SK-N-SH (cell line): ENCODE measurements at regions not wholly inside any gene's neighbourhood (a gene's known extent, or its start where the extent isn't known, plus 50 kb on each side); places are given as distances from the start of the nearest gene placed in this dataset.
A peak's percentile ranks its signal among the peaks of the same experiment; 100 is the strongest.

ENCODE experiments used
- CTCF ChIA-PET: fragments of 300-600, 350-600 bp; formaldehyde crosslinking; extraction: SDS; loops from one replicate; lab custom pipeline; 2021; lab: Yijun Ruan, JAX
- POLR2A ChIA-PET: fragments of 350-600 bp; sonication (Branson Sonifier 250); formaldehyde crosslinking; extraction: SDS; loops from one replicate; lab custom pipeline; 2020; ENCODE audit warnings: antibody characterized with exemption, inconsistent platforms; lab: Yijun Ruan, JAX
- DNase-seq: peaks from one replicate; pipeline ENCODE4 v3.0.0; 2012
- H2AFZ ChIP-seq: fragments of 200-600 bp; sonication (generic); 2 replicates; pipeline ENCODE4 v1.8.1; 2016; ENCODE audit warnings: antibody characterized with exemption, mild to moderate bottlenecking, low read depth
- H3F3A ChIP-seq: fragments of 200-600 bp; sonication (generic); replicated peaks from 2 replicates; pipeline ENCODE3; 2016; ENCODE audit warnings: antibody characterized with exemption, mild to moderate bottlenecking; ENCODE audit not compliant: insufficient read depth
- H3K27ac ChIP-seq, 2 experiments: fragments of 200-500 bp in 1 of 2; fragments of 200-600 bp in 1 of 2; sonication (Bioruptor generic) in 1 of 2; sonication (generic), shearing (Covaris generic) in 1 of 2; 2 replicates each; pipeline versions ENCODE4 v1.5.1 to v1.6.1; 2014 to 2016; ENCODE audit warnings: low read depth in 2 of 2, inconsistent platforms in 1 of 2, low read length in 1 of 2, mild to moderate bottlenecking in 1 of 2, mixed read lengths in 1 of 2
- H3K27me3 ChIP-seq: fragments of 200-600 bp; sonication (generic), shearing (Covaris generic); 2 replicates; pipeline ENCODE4 v1.6.1; 2016; ENCODE audit warnings: mixed run types; ENCODE audit not compliant: insufficient read depth
- H3K36me3 ChIP-seq, 2 experiments: fragments of 200-500 bp in 1 of 2; fragments of 200-600 bp in 1 of 2; sonication (Bioruptor generic) in 1 of 2; sonication (generic) in 1 of 2; replicated peaks in 1 of 2; 2 replicates each; pipeline versions ENCODE3 to v1.5.1; 2014 to 2016; ENCODE audit warnings: low read length in 1 of 2, mild to moderate bottlenecking in 1 of 2; ENCODE audit not compliant: insufficient read depth in 2 of 2, control insufficient read depth in 1 of 2
- H3K4me1 ChIP-seq, 2 experiments: fragments of 200-500 bp in 1 of 2; fragments of 200-600 bp in 1 of 2; sonication (Bioruptor generic) in 1 of 2; sonication (generic), shearing (Covaris generic) in 1 of 2; 2 replicates each; pipeline versions ENCODE4 v1.5.1 to v1.6.1; 2014 to 2016; ENCODE audit warnings: low read depth in 1 of 2, low read length in 1 of 2, mixed run types in 1 of 2; ENCODE audit not compliant: insufficient read depth in 2 of 2, control insufficient read depth in 1 of 2
- H3K4me2 ChIP-seq: fragments of 200-600 bp; sonication (generic), shearing (Covaris generic); 2 replicates; pipeline ENCODE4 v1.6.1; 2017; ENCODE audit warnings: mixed run types
- H3K4me3 ChIP-seq, 2 experiments: fragments of 200-500 bp in 1 of 2; fragments of 200-600 bp in 1 of 2; sonication (Bioruptor generic) in 1 of 2; sonication (generic), shearing (Covaris generic) in 1 of 2; 2 replicates each; pipeline versions ENCODE4 v1.5.1 to v1.8.1; 2014 to 2016; ENCODE audit warnings: low read depth in 2 of 2, inconsistent platforms in 1 of 2, low read length in 1 of 2, mild to moderate bottlenecking in 1 of 2, mixed read lengths in 1 of 2, moderate library complexity in 1 of 2
- H3K79me2 ChIP-seq: fragments of 200-600 bp; sonication (generic); 2 replicates; pipeline ENCODE4 v1.8.1; 2017; ENCODE audit warnings: mild to moderate bottlenecking; ENCODE audit not compliant: insufficient read depth
- H3K9ac ChIP-seq: fragments of 200-600 bp; sonication (generic); 2 replicates; pipeline ENCODE4 v1.6.1; 2017; ENCODE audit warnings: mixed run types
- H3K9me2 ChIP-seq: fragments of 200-600 bp; sonication (generic); 2 replicates; pipeline ENCODE4 v1.6.1; 2017; ENCODE audit warnings: mixed run types
- H3K9me3 ChIP-seq: fragments of 200-600 bp; sonication (generic); 2 replicates; pipeline ENCODE4 v1.6.1; 2017; ENCODE audit warnings: mixed run types, mild to moderate bottlenecking, moderate library complexity
- H4K20me1 ChIP-seq: fragments of 200-600 bp; sonication (generic); 2 replicates; pipeline ENCODE4 v1.6.1; 2017; ENCODE audit warnings: mild to moderate bottlenecking, mixed run types; ENCODE audit not compliant: insufficient read depth
- CTCF ChIP-seq: fragments of 200-600 bp; sonication (generic); IDR thresholded peaks from 2 replicates; pipeline ENCODE4 v1.6.1; 2017; ENCODE audit warnings: antibody characterized with exemption, mild to moderate bottlenecking, moderate library complexity
- FOXM1 ChIP-seq: IDR thresholded peaks from 2 replicates; pipeline ENCODE4 v1.4.0; 2012; ENCODE audit warnings: low read depth, mild to moderate bottlenecking
- GATA2 ChIP-seq: sonication (generic); formaldehyde crosslinking; IDR thresholded peaks from 2 replicates; pipeline ENCODE4 v1.5.0; 2020; ENCODE audit warnings: mild to moderate bottlenecking, missing genetic modification reagents
- IRF3 ChIP-seq: fragments of 150-350 bp; IDR thresholded peaks from 2 replicates; pipeline ENCODE4 v1.6.1; 2016; ENCODE audit warnings: mild to moderate bottlenecking, low read depth, low read length
- RFX5 ChIP-seq: IDR thresholded peaks from 2 replicates; pipeline ENCODE4 v1.6.1; 2012; ENCODE audit warnings: mild to moderate bottlenecking, improper control_type of control experiment, low read length
- SMC3 ChIP-seq: IDR thresholded peaks from 2 replicates; pipeline ENCODE4 v1.6.1; 2012; ENCODE audit warnings: low read depth, low read length, improper control_type of control experiment
- TAF1 ChIP-seq: IDR thresholded peaks from 2 replicates; pipeline ENCODE4 v1.6.1; 2012; ENCODE audit warnings: low read depth, mild to moderate bottlenecking, low read length, moderate library complexity, borderline replicate concordance
- USF2 ChIP-seq: fragments of 150-350 bp; IDR thresholded peaks from 2 replicates; pipeline ENCODE4 v1.6.1; 2017; ENCODE audit warnings: antibody characterized with exemption, low read length, low read depth, borderline replicate concordance
- WGBS: methylation state at CpG from one replicate; pipeline ENCODE4 v1.1.6; 2017; ENCODE audit warnings: low lambda C conversion rate; 5-methylcytosine and 5-hydroxymethylcytosine counted together
- TF ChIP-seq, protein P1 (sequence below): IDR thresholded peaks from 2 replicates; pipeline ENCODE4 v1.6.1; 2012; ENCODE audit warnings: mild to moderate bottlenecking, low read depth, low read length, moderate library complexity

GRCh38 chr11:81494431-81494830 is 1239.2 kb downstream of the FAM181B start:
- no peaks in the 10 kb centered on the region for H4K20me1 ChIP-seq
- no peaks in the 10 kb centered on the region for H3K79me2 ChIP-seq
- TF ChIP-seq CTCF (no peak), TAF1 (no peak), FOXM1 (no peak), RFX5 (no peak), IRF3 (no peak), SMC3 (no peak), USF2 (no peak)
- H3K9me3 ChIP-seq: no peaks in the 10 kb centered on the region
- no peak overlapping the region for H3K4me3 ChIP-seq
- no peak for DNase-seq
- ChIA-PET POLR2A (no interaction called here), CTCF (interaction anchor here (1.3 kb wide), 1 partner anchor 73 kb away, joined by 3 read pairs; no protein-coding TSS in a partner anchor)
- H3F3A ChIP-seq: no peaks in the 10 kb centered on the region
- H3K9ac ChIP-seq: no peak overlapping the region
- H3K9me2 ChIP-seq: no peaks in the 10 kb centered on the region
- no peak overlapping the region for H2AFZ ChIP-seq
- H3K27me3 ChIP-seq: no peaks in the 10 kb centered on the region
- H3K4me1 ChIP-seq: no peaks in the 10 kb centered on the region
- H3K27ac ChIP-seq: no peak overlapping the region
- H3K4me2 ChIP-seq: no peak overlapping the region
- no peaks in the 10 kb centered on the region for H3K36me3 ChIP-seq

- ChIA-PET CTCF (no interaction called here), POLR2A (no interaction called here)
- Histone ChIP-seq H3K9ac (no peak overlapping the region), H3K36me3 (no peaks in the 10 kb centered on the region), H4K20me1 (no peaks in the 10 kb centered on the region), H3K4me3 (no peak overlapping the region)
- WGBS: 0% methylated on average over 1 of the region's 1 CpG
- peak; percentile 72 for TF ChIP-seq GATA2
- TF ChIP-seq, protein P1, sequence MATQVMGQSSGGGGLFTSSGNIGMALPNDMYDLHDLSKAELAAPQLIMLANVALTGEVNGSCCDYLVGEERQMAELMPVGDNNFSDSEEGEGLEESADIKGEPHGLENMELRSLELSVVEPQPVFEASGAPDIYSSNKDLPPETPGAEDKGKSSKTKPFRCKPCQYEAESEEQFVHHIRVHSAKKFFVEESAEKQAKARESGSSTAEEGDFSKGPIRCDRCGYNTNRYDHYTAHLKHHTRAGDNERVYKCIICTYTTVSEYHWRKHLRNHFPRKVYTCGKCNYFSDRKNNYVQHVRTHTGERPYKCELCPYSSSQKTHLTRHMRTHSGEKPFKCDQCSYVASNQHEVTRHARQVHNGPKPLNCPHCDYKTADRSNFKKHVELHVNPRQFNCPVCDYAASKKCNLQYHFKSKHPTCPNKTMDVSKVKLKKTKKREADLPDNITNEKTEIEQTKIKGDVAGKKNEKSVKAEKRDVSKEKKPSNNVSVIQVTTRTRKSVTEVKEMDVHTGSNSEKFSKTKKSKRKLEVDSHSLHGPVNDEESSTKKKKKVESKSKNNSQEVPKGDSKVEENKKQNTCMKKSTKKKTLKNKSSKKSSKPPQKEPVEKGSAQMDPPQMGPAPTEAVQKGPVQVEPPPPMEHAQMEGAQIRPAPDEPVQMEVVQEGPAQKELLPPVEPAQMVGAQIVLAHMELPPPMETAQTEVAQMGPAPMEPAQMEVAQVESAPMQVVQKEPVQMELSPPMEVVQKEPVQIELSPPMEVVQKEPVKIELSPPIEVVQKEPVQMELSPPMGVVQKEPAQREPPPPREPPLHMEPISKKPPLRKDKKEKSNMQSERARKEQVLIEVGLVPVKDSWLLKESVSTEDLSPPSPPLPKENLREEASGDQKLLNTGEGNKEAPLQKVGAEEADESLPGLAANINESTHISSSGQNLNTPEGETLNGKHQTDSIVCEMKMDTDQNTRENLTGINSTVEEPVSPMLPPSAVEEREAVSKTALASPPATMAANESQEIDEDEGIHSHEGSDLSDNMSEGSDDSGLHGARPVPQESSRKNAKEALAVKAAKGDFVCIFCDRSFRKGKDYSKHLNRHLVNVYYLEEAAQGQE: no peak
- TF ChIP-seq, all 33 proteins: peak for 1
- Histone ChIP-seq H3K4me2 (no peak overlapping the region), H3K9me2 (no peaks in the 10 kb centered on the region), H3K79me2 (no peaks in the 10 kb centered on the region), H3K4me1 (no peaks in the 10 kb centered on the region), H2AFZ (no peak overlapping the region), H3F3A (no peaks in the 10 kb centered on the region), H3K9me3 (no peaks in the 10 kb centered on the region), H3K27ac (no peak overlapping the region), H3K27me3 (no peaks in the 10 kb centered on the region)
- DNase-seq: no peak
These were observed 1240.7 kb downstream of the FAM181B start for GRCh38 chr11:81492923-81493445.
